ENCODE measurements at regions not wholly inside any gene's neighbourhood (a gene's known extent, or its start where the extent isn't known, plus 50 kb on each side); places are given as distances from the start of the nearest gene placed in this dataset.

GRCh38 chr5:82863266-82863665 is 213.9 kb downstream of the TMEM167A start:
- TF ChIP-seq POU5F1 (IDR thresholded peaks at IDR 0.05; ENCODE audit: borderline replicate concordance, low read depth, low read length, partially characterized antibody) (no peak), GTF2F1 (IDR thresholded peaks at IDR 0.05; ENCODE audit: low read depth, low read length) (no peak), ZNF740 (CRISPR knock-in tag; IDR thresholded peaks at IDR 0.05) (no peak), ZNF740 (tag; IDR thresholded peaks at IDR 0.05) (no peak), SIN3A (IDR thresholded peaks at IDR 0.05; ENCODE audit: borderline replicate concordance in 2 of 2, control insufficient read depth in 1 of 2, low read depth in 2 of 2, low read length in 2 of 2) (no peak), POLR2A (conservative IDR thresholded peaks at IDR 0.05) (no peak), ZNF407 (IDR thresholded peaks at IDR 0.05; ENCODE audit: low read depth) (no peak), KAT7 (CRISPR knock-in tag; IDR thresholded peaks at IDR 0.05; ENCODE audit: borderline replicate concordance) (no peak), POLR2AphosphoS5 (IDR thresholded peaks at IDR 0.05; ENCODE audit: control insufficient read depth, insufficient read depth, low read depth, low read length) (no peak), NFRKB (IDR thresholded peaks at IDR 0.05; ENCODE audit: low read depth) (no peak), EP300 (IDR thresholded peaks at IDR 0.05; ENCODE audit: low read length) (no peak), JUND (IDR thresholded peaks at IDR 0.05; ENCODE audit: borderline replicate concordance, low read depth, low read length) (no peak), JUND (tag; IDR thresholded peaks at IDR 0.05; ENCODE audit: borderline replicate concordance, low read depth, low read length) (no peak), NR2C2 (CRISPR knock-in tag; IDR thresholded peaks at IDR 0.05) (no peak), NR2C2 (tag; IDR thresholded peaks at IDR 0.05) (no peak)
